MM.1S (cell line): ENCODE measurements at regions not wholly inside any gene's neighbourhood (a gene's known extent, or its start where the extent isn't known, plus 50 kb on each side); places are given as distances from the start of the nearest gene placed in this dataset.

Experiments
- DNase-seq: peaks from one replicate; pipeline ENCODE4 v3.0.0-alpha.2; 2015
- H2AFZ ChIP-seq: fragments of 300-600 bp; sonication (generic); 2 replicates; pipeline ENCODE4 v1.6.0; 2016; ENCODE audit warnings: antibody characterized with exemption, low read length
- H3F3A ChIP-seq: fragments of 300-600 bp; sonication (generic); 2 replicates; pipeline ENCODE4 v1.6.1; 2016; ENCODE audit warnings: mild to moderate bottlenecking, antibody characterized with exemption, low read length, moderate library complexity, mixed read lengths; ENCODE audit not compliant: insufficient read depth
- H3K27ac ChIP-seq: fragments of 300-600 bp; sonication (generic); 2 replicates; pipeline ENCODE4 v1.5.1; 2016; ENCODE audit warnings: mild to moderate bottlenecking, low read length
- H3K27me3 ChIP-seq: fragments of 300-600 bp; sonication (generic); replicated peaks from 2 replicates; pipeline ENCODE4 v1.6.0; 2016; ENCODE audit warnings: low read length; ENCODE audit not compliant: insufficient read depth
- H3K36me3 ChIP-seq: fragments of 300-600 bp; sonication (generic); replicated peaks from 2 replicates; pipeline ENCODE4 v1.6.1; 2016; ENCODE audit warnings: mild to moderate bottlenecking, low read length, mixed read lengths; ENCODE audit not compliant: insufficient read depth
- H3K4me1 ChIP-seq: fragments of 300-600 bp; sonication (generic); 2 replicates; pipeline ENCODE4 v1.6.1; 2016; ENCODE audit warnings: low read length, mixed read lengths
- H3K4me2 ChIP-seq: fragments of 300-600 bp; sonication (generic); 2 replicates; pipeline ENCODE4 v1.6.0; 2016; ENCODE audit warnings: low read depth, low read length
- H3K4me3 ChIP-seq: fragments of 300-600 bp; sonication (generic); 2 replicates; pipeline ENCODE4 v1.5.1; 2016; ENCODE audit warnings: low read length, mixed read lengths
- H3K79me2 ChIP-seq: fragments of 300-600 bp; sonication (generic); 2 replicates; pipeline ENCODE4 v1.6.1; 2016; ENCODE audit warnings: mixed run types, low read length, mixed read lengths
- H3K9ac ChIP-seq: fragments of 300-600 bp; sonication (generic); 2 replicates; pipeline ENCODE4 v1.6.1; 2016; ENCODE audit warnings: low read length, mixed read lengths
- H3K9me2 ChIP-seq: fragments of 300-600 bp; sonication (generic); replicated peaks from 2 replicates; pipeline ENCODE4 v1.6.1; 2016; ENCODE audit warnings: mild to moderate bottlenecking, low read length, mixed read lengths; ENCODE audit not compliant: insufficient read depth
- H3K9me3 ChIP-seq: fragments of 300-600 bp; sonication (generic); replicated peaks from 2 replicates; pipeline ENCODE4 v1.6.1; 2016; ENCODE audit warnings: mild to moderate bottlenecking, low read length, mixed read lengths; ENCODE audit not compliant: insufficient read depth
- H4K20me1 ChIP-seq: fragments of 300-600 bp; sonication (generic); 2 replicates; pipeline ENCODE4 v1.6.1; 2016; ENCODE audit warnings: mild to moderate bottlenecking, low read length, moderate library complexity, mixed read lengths; ENCODE audit not compliant: insufficient read depth
- EZH2 ChIP-seq: fragments of 300-600 bp; sonication (generic); optimal IDR thresholded peaks from 2 replicates; pipeline ENCODE3; 2017; ENCODE audit warnings: low read depth, mild to moderate bottlenecking, antibody characterized with exemption, low read length, mixed read lengths
- EZH2phosphoT487 ChIP-seq: fragments of 300-600 bp; sonication (generic); IDR thresholded peaks from 2 replicates; pipeline ENCODE4 v1.6.1; 2018; ENCODE audit warnings: antibody characterized with exemption, low read length
- TF ChIP-seq, protein P1 (sequence below): fragments of 300-600 bp; sonication (generic); IDR thresholded peaks from 2 replicates; pipeline ENCODE4 v1.5.1; 2016; ENCODE audit warnings: antibody characterized with exemption, low read length, mixed read lengths

DNA sequence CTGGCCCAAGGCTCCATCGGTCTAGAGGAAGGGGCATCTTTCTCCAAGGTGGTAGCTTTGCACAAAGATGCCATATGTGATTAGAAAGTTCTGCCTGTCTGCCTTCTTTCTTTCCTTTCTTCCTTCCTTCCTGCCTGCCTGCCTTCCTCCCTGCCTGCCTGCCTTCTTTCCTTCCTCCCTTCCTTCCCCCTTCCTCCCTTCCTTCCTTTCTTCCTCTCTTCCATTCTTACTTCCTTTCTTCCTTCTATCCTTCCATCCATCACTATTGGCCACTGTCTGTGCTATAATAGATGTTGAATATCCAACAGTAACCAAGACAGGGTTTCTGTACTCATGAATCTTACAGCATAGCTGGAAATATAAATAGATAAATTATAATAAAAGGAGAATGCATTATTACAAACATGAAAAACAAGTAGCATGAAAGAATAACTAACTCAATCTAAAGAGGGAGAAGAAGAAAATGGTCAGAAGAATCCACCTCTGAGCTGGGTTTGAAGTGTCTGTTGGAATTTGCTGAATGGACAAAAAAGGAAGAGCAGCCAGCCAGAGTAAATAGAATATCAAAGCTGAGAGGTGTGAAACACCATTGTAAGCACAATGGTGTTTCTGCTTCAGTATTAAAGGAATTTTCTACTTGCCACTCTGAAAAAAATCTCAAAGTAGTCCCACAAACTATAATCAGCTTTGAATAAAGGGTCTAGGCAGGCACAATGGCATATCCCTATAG is 250.6 kb upstream of the NR5A2 start:
- TF ChIP-seq EZH2, result no peak
- no peak for TF ChIP-seq EZH2phosphoT487
- TF ChIP-seq, protein P1, sequence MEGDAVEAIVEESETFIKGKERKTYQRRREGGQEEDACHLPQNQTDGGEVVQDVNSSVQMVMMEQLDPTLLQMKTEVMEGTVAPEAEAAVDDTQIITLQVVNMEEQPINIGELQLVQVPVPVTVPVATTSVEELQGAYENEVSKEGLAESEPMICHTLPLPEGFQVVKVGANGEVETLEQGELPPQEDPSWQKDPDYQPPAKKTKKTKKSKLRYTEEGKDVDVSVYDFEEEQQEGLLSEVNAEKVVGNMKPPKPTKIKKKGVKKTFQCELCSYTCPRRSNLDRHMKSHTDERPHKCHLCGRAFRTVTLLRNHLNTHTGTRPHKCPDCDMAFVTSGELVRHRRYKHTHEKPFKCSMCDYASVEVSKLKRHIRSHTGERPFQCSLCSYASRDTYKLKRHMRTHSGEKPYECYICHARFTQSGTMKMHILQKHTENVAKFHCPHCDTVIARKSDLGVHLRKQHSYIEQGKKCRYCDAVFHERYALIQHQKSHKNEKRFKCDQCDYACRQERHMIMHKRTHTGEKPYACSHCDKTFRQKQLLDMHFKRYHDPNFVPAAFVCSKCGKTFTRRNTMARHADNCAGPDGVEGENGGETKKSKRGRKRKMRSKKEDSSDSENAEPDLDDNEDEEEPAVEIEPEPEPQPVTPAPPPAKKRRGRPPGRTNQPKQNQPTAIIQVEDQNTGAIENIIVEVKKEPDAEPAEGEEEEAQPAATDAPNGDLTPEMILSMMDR, result no peak
- H3K4me3 ChIP-seq, result no peak overlapping the region
- H4K20me1 ChIP-seq, result no peaks in the 10 kb centered on the region
- H3K4me1 ChIP-seq, result no peaks in the 10 kb centered on the region
- no peak overlapping the region for H3K27ac ChIP-seq
- no peaks in the 10 kb centered on the region for H3F3A ChIP-seq
- no peak overlapping the region for H2AFZ ChIP-seq
- H3K79me2 ChIP-seq, result no peaks in the 10 kb centered on the region
- no peak overlapping the region for H3K4me2 ChIP-seq
- no peaks in the 10 kb centered on the region for H3K27me3 ChIP-seq
- H3K9me2 ChIP-seq, result no peaks in the 10 kb centered on the region
- no peak overlapping the region for H3K9ac ChIP-seq
- no peak for DNase-seq
- H3K36me3 ChIP-seq, result no peaks in the 10 kb centered on the region
- H3K9me3 ChIP-seq, result no peaks in the 10 kb centered on the region

DNA sequence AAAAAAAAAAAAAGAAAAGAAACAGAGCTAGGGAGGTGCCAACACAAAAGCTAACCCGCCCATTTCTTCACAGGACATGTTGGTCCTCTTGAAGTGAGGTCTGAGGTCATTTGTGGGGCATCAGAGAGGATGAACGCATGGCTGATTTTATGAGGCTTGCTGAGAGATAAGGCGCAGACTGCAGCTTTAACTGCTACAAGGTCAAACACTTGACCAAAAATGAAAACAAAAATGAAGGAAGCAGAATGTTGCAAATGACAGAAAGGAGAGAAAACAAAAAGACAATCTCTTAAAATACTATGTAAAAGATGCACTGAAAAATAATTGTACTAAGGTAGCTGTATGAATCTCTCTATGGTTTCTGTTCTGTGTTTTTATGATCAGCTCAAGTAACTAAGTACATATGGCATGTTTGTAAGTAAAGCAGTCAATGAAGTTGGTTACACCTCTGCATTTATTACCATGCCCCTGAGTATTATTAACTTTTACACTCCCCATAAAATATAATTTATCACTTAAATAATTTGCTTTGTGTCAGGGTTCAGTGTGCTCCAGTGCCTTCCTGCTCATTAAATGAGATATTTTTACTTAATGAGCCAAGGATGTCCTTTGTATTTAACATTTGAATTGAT is 249.1 kb upstream of the NR5A2 start:
- no peak overlapping the region for H2AFZ ChIP-seq
- no peaks in the 10 kb centered on the region for H3K9me3 ChIP-seq
- H3K4me3 ChIP-seq, result no peak overlapping the region
- H3K4me1 ChIP-seq, result no peaks in the 10 kb centered on the region
- no peak overlapping the region for H3K4me2 ChIP-seq
- no peaks in the 10 kb centered on the region for H3K79me2 ChIP-seq
- TF ChIP-seq, protein P1, result no peak
- no peak for TF ChIP-seq EZH2
- TF ChIP-seq EZH2phosphoT487, result no peak
- H3F3A ChIP-seq, result no peaks in the 10 kb centered on the region
- no peaks in the 10 kb centered on the region for H3K36me3 ChIP-seq
- no peaks in the 10 kb centered on the region for H3K9me2 ChIP-seq
- no peaks in the 10 kb centered on the region for H3K27me3 ChIP-seq
- no peak for DNase-seq
- no peak overlapping the region for H3K9ac ChIP-seq
- no peak overlapping the region for H3K27ac ChIP-seq
- no peaks in the 10 kb centered on the region for H4K20me1 ChIP-seq

DNA sequence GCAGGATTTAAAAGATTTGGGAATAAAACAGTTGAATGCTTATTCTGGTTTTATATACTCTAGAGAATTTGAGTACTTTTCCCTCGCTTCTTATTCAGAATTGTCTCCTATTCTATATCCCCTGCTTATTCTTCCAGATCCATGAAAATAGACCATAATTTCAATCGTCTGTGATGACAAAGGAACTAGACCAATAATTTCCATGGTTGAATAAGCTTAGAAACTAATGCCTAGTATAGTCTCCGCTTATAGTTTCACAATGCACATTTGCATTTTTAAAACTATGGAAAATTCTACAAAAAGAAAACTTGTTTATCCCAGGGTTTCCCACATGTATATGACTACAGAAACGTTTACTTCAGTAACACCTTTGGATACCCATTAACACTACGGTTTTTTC is 247.4 kb upstream of the NR5A2 start:
- no peak overlapping the region for H3K4me2 ChIP-seq
- TF ChIP-seq, protein P1, result no peak
- no peak for TF ChIP-seq EZH2
- no peak for TF ChIP-seq EZH2phosphoT487
- H2AFZ ChIP-seq, result no peak overlapping the region
- H3K9me2 ChIP-seq, result no peaks in the 10 kb centered on the region
- H3K79me2 ChIP-seq, result no peaks in the 10 kb centered on the region
- H4K20me1 ChIP-seq, result no peaks in the 10 kb centered on the region
- H3K4me3 ChIP-seq, result no peak overlapping the region
- H3K27ac ChIP-seq, result no peak overlapping the region
- H3K9ac ChIP-seq, result no peak overlapping the region
- no peaks in the 10 kb centered on the region for H3K27me3 ChIP-seq
- no peak for DNase-seq
- no peaks in the 10 kb centered on the region for H3F3A ChIP-seq
- no peaks in the 10 kb centered on the region for H3K9me3 ChIP-seq
- no peaks in the 10 kb centered on the region for H3K4me1 ChIP-seq
- no peaks in the 10 kb centered on the region for H3K36me3 ChIP-seq
